Vagina (tissue), 2 donors: ENCODE measurements at regions not wholly inside any gene's neighbourhood (a gene's known extent, or its start where the extent isn't known, plus 50 kb on each side); places are given as distances from the start of the nearest gene placed in this dataset.
"Not testable (repeated sequence)": the region's sequence is repeated elsewhere in the genome, so short reads cannot be mapped to it uniquely, and the experiment has no call there.

Experiments used
- POLR2A ChIP-seq, 2 donors: fragments of 450-650 bp; IDR thresholded peaks; one replicate each; pipeline ENCODE4 v1.6.1; 2017; ENCODE audit warnings: antibody characterized with exemption in 2 of 2, mild to moderate bottlenecking in 2 of 2, moderate library complexity in 2 of 2
- TF ChIP-seq, protein P1 (sequence below), 3 experiments: fragments of 450-650 bp in 2 of 3; fragments of 200-600 bp in 1 of 3; sonication (generic) in 1 of 3; IDR thresholded peaks; one replicate each; pipeline ENCODE4 v1.5.1; 2017 to 2019; ENCODE audit warnings: antibody characterized with exemption in 3 of 3, mild to moderate bottlenecking in 2 of 3, moderate library complexity in 2 of 3

DNA sequence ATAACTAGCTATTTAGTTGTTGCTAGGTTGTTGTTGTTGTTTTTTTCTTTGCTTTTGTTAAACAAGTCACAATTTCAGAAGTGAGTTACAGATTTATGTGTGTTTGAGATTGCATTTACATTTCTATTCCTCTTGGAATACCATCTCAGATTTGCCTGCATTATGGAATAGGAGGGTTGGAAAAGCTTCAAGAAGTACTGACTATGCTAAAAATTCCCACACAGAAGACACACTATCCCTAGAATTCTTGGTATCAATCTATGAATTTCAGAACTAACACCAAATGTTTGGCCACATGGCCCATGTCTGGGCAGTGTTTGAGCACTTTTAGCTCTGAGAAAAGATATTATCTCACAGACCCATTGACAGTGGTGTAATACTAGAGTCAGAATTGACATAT lies 249.9 kb upstream of the NPVF start:
- TF ChIP-seq POLR2A (IDR thresholded peaks at IDR 0.05) = not testable (repeated sequence)
- TF ChIP-seq, protein P1, sequence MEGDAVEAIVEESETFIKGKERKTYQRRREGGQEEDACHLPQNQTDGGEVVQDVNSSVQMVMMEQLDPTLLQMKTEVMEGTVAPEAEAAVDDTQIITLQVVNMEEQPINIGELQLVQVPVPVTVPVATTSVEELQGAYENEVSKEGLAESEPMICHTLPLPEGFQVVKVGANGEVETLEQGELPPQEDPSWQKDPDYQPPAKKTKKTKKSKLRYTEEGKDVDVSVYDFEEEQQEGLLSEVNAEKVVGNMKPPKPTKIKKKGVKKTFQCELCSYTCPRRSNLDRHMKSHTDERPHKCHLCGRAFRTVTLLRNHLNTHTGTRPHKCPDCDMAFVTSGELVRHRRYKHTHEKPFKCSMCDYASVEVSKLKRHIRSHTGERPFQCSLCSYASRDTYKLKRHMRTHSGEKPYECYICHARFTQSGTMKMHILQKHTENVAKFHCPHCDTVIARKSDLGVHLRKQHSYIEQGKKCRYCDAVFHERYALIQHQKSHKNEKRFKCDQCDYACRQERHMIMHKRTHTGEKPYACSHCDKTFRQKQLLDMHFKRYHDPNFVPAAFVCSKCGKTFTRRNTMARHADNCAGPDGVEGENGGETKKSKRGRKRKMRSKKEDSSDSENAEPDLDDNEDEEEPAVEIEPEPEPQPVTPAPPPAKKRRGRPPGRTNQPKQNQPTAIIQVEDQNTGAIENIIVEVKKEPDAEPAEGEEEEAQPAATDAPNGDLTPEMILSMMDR (IDR thresholded peaks at IDR 0.05) = not testable (repeated sequence)
